Osteocyte (in vitro differentiated cells): ENCODE measurements at regions not wholly inside any gene's neighbourhood (a gene's known extent, or its start where the extent isn't known, plus 50 kb on each side); places are given as distances from the start of the nearest gene placed in this dataset.

Experiments
- DNase-seq: peaks from one replicate; pipeline ENCODE4 v3.0.0; 2021; ENCODE audit warnings: mixed read lengths; ENCODE audit not compliant: unreplicated experiment; ENCODE audit errors: extremely low spot score
- H3K27ac Mint-ChIP-seq: one replicate; pipeline ENCODE4 v1.8.0; 2021; ENCODE audit warnings: mild to moderate bottlenecking, mixed read lengths; ENCODE audit not compliant: unreplicated experiment
- H3K27me3 Mint-ChIP-seq: one replicate; pipeline ENCODE4 v1.8.0; 2021; ENCODE audit warnings: mixed read lengths; ENCODE audit not compliant: unreplicated experiment
- H3K36me3 Mint-ChIP-seq: one replicate; pipeline ENCODE4 v1.8.0; 2021; ENCODE audit warnings: mixed read lengths; ENCODE audit not compliant: unreplicated experiment
- H3K4me1 Mint-ChIP-seq: one replicate; pipeline ENCODE4 v1.8.0; 2021; ENCODE audit warnings: mixed read lengths; ENCODE audit not compliant: unreplicated experiment
- H3K4me3 Mint-ChIP-seq: one replicate; pipeline ENCODE4 v1.8.0; 2021; ENCODE audit warnings: mild to moderate bottlenecking, moderate library complexity, mixed read lengths; ENCODE audit not compliant: unreplicated experiment
- H3K9me3 Mint-ChIP-seq: one replicate; pipeline ENCODE4 v1.8.0; 2021; ENCODE audit warnings: mixed read lengths; ENCODE audit not compliant: unreplicated experiment
- CTCF ChIP-seq: fragments of 200-600 bp; sonication (generic); IDR thresholded peaks from 2 replicates; pipeline ENCODE4 v1.5.0; 2021; ENCODE audit warnings: antibody characterized with exemption, mild to moderate bottlenecking, moderate library complexity

GRCh38 chr10:129108378-129108777, 358.7 kb upstream of the MGMT start:
- no peak for TF ChIP-seq CTCF
- H3K27me3 Mint-ChIP-seq = no peaks in the 10 kb centered on the region
- no peaks in the 10 kb centered on the region for H3K36me3 Mint-ChIP-seq
- peaks cover 17% of the 10 kb centered on the region for H3K9me3 Mint-ChIP-seq
- no peak overlapping the region for H3K27ac Mint-ChIP-seq
- H3K4me1 Mint-ChIP-seq = peaks cover 18% of the 10 kb centered on the region
- no peak overlapping the region for H3K4me3 Mint-ChIP-seq
- DNase-seq = peak; percentile 32

- Mint-ChIP-seq H3K27me3 (no peaks in the 10 kb centered on the region), H3K9me3 (peaks cover 17% of the 10 kb centered on the region), H3K4me1 (peaks cover 15% of the 10 kb centered on the region)
Observed at GRCh38 chr10:129108994-129109393, 358.0 kb upstream of the MGMT start.

GRCh38 chr10:129110780-129111179, 356.3 kb upstream of the MGMT start:
- Mint-ChIP-seq H3K27me3 (no peaks in the 10 kb centered on the region), H3K4me3 (no peak overlapping the region), H3K36me3 (no peaks in the 10 kb centered on the region), H3K4me1 (peaks cover 2% of the 10 kb centered on the region), H3K9me3 (peaks cover 22% of the 10 kb centered on the region), H3K27ac (no peak overlapping the region)
- no peak for TF ChIP-seq CTCF
- DNase-seq = no peak

More at GRCh38 chr10:129108994-129109393, 358.0 kb upstream of the MGMT start:
- no peak overlapping the region for H3K4me3 Mint-ChIP-seq
- H3K36me3 Mint-ChIP-seq = no peaks in the 10 kb centered on the region
- DNase-seq = no peak
- no peak for TF ChIP-seq CTCF
- H3K27ac Mint-ChIP-seq = no peak overlapping the region

- no peak for TF ChIP-seq CTCF
- Mint-ChIP-seq H3K9me3 (peaks cover 19% of the 10 kb centered on the region), H3K4me1 (no peaks in the 10 kb centered on the region), H3K27me3 (no peaks in the 10 kb centered on the region), H3K36me3 (no peaks in the 10 kb centered on the region), H3K4me3 (no peak overlapping the region), H3K27ac (no peak overlapping the region)
- DNase-seq = no peak
Observed at GRCh38 chr10:129111922-129112321, 355.1 kb upstream of the MGMT start.

GRCh38 chr10:129114588-129114987, 352.5 kb upstream of the MGMT start:
- Mint-ChIP-seq H3K36me3 (no peaks in the 10 kb centered on the region), H3K9me3 (peaks cover 23% of the 10 kb centered on the region), H3K27me3 (no peaks in the 10 kb centered on the region), H3K4me1 (no peaks in the 10 kb centered on the region), H3K4me3 (no peak overlapping the region), H3K27ac (no peak overlapping the region)
- no peak for TF ChIP-seq CTCF
- DNase-seq = no peak
